H4 (cell line): ENCODE measurements at regions not wholly inside any gene's neighbourhood (a gene's known extent, or its start where the extent isn't known, plus 50 kb on each side); places are given as distances from the start of the nearest gene placed in this dataset.
"Not testable (repeated sequence)": the region's sequence is repeated elsewhere in the genome, so short reads cannot be mapped to it uniquely, and the experiment has no call there.

Experiments used
- DNase-seq: peaks from one replicate; pipeline ENCODE4 v3.0.0-alpha.2; 2015; ENCODE audit warnings: low spot score

DNA sequence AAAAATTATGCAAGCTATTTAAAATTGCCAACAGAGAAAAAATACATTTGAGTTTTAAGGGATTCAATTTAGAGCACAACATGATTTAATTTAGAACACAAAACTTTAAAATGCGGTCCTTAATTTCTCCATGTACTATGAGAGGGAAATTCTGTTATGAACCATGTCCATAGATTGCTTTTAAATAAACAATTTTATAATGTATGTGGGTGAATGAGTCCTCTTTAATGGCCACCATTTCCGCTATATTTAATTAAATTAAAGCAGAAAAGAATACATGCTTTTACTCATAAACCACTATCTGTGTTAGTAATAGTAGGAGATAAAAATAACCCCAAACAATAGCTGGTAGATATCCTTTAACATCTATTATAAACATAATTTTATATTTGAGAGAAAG is 914.6 kb downstream of the LTN1 start:
- DNase-seq, result no peak

DNA sequence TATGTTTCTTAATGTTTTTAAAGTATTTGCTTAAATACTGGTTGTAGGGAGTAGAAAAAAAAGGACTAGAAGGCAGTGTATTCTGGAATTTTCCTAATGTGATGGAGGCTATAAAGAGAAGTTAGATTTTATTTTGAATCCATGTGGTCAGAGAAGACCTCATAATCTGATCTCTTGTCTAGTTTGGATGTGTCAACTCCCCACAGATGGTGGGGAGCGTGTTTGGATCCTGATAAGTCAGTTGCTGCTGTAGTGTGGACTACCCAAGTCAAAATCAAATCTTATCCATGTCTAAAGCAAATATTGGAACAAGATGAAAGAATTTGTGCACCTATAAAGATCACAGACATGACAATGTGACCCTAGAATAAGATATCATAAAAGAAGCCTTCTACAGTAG is 918.0 kb downstream of the LTN1 start:
- DNase-seq, result no peak

DNA sequence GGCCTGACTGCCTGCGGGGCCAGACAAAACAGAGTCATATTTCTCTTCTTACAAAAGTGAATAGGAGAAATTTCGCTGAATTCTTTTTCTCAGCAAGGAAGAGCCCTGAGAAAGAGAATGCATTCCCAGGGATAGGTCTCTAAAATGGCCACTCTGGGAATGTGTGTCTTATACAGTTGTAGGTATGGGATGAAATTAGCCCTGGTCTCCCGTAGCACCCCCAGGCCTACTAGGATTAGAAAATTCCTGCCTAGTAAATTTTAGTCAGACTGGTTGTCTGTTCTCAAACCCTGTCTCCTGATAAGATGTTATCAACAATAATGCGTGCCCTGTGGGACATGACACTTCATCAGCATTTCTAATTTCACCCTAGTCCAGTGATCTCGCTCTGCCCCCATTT is 920.1 kb downstream of the LTN1 start:
- no peak for DNase-seq

DNA sequence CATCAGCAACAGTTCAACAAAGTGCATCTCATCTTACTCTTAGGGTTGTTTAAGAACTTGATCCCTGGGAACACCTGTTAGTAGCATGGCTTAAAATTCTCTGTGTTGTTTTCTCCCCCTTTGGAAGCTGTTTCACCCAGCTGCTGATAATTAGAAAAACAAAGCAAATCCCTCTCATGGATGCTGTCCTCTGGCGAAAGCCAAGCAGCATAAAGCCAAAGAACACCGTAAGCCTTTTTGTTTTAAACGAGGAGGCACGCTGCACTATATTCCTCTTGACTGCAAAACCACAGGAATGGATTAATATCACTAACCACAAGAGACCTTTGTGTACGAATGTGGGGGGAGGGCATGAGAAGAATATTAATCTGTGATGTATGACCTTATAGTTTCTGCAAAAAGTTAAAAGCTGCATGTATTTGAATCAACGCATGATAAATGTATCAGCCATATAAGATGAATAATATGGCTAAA is 923.2 kb downstream of the LTN1 start:
- DNase-seq, result no peak

DNA sequence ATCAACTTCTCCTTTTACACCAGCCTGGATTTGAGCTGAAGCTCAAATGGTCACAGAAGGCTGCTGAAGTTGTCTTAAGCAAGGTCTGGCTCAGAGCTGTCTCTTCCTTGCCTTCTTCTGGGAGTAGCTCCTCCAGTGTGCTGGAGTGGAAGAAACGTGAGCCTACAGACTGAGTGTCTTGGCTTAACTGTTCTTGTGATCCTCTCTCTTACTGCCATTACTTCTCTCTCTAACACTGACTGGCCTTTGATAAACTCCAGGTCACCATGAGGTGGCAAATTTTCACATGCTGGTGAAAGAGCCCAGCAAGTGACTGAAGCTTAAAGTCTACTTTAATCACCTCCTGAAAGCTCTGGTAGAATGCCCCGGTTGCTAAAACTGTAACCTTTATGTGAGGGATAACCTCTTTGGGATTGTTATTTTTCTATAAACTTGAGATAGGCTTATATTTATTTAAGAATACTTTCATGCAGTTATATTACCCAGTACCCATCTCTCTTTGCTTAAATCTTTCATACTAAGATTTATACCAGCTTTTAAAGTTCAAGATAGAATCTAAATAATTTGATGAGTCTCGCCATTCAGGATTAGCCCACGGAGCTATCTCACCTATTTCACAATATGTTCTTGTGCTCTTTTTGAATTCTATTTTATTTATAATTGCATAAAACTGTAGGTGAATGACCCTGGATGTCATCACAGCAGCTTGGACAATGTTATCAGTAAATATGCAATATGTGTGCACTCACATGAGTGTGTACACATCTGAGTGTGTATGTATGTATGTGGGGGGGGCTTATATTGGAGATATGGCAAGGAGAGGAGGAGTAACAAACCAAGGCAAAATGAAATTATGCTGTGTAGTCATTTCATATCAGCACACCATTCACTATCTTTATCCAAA is 924.0 kb downstream of the LTN1 start:
- DNase-seq, result no peak

DNA sequence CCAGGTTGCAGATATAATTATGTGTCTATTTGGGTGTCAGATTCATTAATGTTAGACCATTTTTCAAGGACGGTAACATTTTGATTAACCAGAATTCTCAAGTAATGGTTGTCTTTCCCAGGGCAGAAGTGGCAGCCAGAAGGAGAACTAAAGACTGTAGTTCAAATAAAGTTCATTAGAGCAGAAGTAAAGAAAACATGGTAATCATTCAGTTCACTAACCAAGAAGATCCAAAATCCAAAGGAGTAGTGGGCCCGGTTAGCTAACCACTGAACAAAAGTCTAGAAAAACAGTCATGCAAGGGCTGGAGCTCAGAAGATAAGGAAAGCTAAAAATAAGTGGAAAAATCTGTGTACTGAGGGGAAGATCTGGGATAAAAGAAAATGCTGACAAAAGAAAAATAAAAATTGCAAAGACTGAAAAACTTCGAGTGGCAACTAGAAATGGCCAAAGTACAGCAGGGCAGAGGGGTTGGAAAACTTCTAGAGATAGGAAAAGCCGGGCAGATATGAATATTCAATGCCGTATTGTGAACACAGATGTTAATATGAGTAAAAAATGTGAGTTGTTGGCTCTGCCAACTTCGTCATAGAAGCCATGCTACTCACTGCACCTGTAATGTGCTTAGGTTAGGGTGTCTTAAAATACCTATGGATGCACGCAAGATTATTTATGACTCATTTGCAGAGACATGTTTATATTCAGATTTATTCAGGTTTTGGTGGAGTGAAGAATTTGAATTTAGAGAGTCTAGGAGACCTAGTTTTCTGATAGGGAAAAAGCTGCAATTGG is 925.9 kb downstream of the LTN1 start:
- DNase-seq, result no peak

DNA sequence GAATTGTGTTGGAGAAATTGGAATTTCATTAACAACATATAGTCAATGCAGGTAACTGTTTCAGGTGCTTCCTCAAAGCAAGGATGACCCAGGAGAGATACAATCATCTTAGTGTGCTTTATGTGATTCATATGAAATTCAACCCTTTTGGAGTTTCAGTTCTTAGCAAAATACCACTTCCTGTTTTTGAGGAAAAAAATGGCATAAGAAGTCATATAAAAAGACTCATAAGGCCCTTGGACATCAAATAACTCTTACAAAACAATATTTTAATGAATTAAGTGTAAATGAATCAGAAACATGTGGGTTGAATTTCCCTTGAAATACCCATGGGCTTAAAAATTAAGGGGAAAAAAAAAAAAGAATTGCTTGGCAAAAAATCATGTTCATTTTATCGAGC is 926.6 kb downstream of the LTN1 start:
- DNase-seq, result no peak

DNA sequence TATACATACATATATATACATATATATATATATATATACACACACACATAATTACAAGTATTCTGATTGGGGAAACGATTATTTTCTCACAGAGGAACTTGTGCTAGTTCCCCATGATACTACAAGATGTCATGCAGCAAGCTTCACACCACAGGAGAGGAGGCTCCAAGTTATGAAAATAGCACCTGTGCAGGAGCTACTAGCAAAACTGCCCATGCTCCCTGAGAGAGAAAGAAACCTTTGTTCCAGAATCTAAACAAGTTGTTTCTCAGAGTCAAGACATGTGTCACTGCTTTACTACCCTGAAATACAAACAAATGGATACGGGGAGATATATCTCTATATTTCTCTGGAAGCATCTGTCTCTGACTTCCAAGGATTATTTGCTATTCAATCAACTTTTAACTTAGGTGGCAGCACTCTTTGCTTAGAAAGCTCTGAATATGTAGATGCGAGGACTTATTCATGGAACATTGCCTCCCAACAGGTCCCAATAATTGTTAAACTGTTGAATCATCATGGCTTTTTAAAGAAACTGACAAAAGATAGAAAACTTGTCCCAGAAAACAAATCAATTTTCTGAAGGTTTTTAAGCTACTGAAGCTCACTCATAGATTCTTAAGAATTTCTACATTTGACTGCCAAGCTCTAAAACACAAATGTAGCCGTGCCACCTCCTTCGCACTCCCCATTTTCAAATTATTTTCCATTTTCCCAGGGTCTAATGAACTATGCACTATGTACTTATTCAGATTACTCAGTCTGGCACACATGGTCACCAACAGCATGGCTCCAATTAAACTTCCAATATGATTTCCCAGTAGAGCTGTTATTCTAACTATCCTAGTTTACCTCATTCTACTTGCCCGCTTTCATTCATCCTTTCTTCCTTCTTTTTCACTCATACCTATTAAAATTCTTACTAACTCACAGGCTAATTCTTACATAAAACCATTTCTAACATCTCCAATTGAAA is 929.1 kb downstream of the LTN1 start:
- DNase-seq, result no peak

DNA sequence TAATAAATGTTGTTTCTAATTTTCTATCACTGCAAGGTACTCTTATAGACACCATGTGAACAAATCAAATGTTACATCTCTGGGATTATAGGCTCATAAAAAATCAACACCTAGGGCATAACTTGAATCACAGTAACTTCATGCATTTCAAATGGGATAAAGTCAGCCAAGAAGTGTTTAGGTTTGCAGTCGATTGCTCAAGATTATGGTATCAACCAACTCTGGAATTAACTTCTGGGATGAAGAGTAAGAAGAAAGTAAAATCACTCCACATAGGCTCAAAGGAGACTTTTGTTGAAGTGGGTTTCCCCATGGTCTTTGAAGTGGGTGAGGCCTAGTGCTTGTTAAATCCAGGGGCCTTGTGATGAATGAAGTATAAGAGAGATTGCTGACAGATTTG is 939.7 kb downstream of the LTN1 start:
- not testable (repeated sequence) for DNase-seq

DNA sequence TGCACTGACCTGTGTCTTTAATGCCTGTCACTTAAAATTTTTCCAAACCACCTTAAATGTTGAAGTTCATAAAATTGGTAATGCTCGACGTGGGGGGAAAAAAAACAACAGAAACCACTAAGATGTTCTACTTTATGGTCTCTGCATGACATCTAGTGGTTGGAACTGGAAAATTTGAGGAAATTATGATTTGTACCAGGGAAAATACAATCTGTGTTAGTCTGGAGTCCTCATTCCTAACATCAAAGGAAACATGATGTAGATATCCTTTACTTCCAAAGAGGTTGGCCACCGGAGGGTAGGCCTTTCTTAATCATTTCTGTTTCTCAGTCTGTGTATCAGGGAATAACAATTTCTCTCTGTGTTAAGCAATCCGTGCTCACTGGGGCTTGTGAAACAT is 941.0 kb downstream of the LTN1 start:
- peak; percentile 23 for DNase-seq

DNA sequence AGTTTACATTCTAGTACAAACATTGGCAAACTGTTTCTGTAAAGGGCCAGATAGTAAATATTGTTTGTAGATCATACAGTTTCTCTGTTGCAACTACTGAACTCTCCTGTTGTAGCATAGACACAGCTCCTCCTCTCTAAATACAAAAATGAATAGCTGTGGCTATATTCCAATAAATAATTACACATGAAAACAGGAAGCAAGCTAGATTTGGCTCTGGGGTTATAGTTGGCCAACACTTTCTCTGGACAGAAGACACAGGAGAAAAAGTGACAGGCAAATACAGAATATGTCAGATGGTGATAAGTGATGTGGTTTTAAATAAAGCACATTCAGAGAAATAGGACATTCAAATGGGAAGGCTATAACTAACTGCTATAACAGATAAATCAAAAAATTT is 957.0 kb downstream of the LTN1 start:
- DNase-seq, result not testable (repeated sequence)

DNA sequence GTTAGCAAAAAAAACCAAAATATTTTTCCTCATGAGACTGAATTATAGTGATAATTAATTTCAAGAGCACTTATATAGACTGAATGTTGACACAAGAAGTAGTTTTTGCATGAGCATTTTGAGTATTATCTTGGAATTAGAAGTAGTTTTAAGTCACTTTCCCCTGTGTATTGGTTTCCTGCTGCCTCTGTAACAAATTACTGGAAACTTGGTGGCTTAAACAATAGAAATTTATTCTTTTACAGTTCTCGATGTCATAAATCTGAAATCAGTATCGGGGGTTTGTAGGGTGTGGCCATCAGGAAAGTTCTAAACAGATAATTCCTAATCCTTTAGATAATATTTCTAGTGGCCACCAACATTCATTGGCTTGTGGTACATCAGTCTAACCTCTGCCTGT is 957.8 kb downstream of the LTN1 start:
- not testable (repeated sequence) for DNase-seq

DNA sequence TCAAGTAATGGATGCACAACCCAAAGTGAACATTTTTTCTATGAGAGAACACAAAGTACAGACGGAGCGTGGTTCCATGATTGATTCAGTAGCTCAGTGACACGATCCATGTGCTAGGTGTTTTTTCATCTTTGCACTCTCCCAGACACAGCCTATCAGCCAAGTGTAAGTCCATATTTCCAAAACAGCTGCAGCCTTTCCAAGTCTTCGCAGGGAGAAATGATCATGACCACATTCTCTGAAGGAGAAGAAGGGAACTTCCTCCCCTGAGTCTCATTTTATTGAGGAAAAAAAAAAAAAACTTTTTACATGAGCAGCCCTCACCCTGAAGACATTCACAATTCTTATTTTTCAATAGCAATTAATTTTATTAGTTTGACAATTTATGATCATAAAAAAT is 958.3 kb downstream of the LTN1 start:
- DNase-seq, result not testable (repeated sequence)

DNA sequence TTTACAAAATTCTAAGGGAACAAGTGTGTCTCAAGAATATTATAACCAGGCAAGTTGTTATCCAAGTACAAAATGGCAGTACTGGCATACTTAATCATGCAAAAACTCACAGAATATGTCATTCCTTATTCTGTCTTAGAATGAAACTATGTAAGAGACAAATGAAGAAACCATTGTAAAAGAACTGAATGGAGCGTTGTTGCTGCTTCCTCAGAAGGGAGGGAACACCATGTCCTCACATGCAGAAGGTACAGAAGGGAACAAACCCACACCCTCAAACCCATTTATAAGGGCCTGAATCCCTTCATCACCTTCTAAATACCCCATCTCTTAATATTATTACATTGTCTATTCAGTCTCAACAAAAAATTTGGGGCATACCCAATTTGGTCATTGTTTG is 960.0 kb downstream of the LTN1 start:
- DNase-seq, result not testable (repeated sequence)

DNA sequence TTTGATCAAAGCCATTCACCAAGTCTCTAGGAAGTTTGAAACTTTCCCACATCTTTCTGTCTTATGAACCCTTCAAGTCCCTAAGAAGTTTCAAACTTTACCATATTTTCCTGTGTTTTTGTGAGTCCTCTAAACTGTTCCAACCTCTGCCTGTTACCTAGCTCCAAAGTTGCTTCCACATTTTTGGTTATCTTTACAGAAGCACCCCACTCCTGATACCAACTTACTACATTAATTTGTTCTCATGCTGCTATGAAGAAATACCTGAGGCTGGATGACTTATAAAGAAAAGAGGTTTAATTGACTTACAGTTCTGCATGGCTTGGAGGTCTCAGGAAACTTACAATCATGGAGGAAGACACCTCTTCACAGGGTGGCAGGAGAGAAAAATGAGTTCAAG is 961.6 kb downstream of the LTN1 start:
- not testable (repeated sequence) for DNase-seq

DNA sequence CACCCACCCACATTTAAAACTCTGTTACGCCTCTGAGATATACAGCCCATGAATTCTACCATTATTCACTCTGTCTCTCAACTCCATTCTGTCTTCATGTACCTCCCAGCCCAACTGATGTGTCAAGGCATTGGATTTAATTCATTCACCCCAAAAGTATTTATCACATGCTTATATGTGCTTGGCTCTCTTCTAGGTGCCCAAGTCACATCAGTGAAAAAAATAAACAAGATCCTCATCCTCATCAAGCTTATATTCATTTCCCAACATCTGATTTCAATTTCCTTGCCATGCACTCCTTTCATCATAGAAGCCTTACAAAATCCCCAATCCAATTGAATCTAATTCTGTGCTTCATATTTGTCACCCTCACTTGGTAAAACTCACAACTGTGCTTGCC is 967.6 kb downstream of the LTN1 start:
- no peak for DNase-seq

DNA sequence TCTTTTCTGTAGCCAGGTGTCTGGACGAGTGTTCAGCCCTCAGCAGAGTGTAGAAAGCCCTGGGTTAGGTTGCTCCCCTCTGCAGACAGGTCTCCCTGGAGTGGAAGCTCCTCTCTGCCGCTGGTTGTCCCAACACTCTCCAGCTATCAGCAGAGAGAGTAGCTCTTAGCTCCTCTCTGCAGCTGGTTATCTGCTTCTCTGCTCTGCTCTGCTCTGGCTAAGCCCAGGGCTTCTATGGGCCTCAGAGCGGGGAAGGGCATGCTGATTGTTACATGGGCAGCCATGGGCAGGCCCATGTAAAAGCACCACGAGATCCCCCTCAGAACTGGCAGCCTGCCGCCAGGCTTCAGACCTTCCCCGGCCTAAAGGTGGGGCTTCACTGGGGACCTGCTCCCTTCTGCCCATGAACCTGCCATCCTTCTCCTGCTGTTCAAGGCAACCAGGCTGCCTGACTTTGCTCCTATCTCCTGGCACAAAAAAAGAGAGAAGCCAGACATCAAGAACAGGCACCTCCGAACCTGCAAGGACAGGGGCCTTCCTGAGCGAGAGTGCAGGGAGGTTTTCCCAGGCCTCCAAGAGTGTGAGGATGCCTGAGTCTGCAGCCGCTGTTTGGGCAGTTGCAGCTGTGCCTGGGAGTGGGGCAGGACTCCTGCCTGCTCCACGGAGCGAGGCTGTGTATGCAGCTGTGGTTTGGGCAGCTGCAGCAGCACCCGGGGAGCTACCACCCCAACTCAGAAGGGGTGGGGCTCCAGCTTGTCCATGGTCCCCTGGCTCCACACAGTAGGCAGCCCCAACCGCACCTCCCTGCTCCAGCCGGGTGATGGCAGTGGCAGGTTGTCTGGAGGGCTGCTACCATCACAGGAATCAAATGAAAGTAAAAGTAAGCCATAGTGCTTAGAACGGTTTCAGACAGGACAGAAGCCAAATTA is 973.7 kb downstream of the LTN1 start:
- DNase-seq, result peak; percentile 75

DNA sequence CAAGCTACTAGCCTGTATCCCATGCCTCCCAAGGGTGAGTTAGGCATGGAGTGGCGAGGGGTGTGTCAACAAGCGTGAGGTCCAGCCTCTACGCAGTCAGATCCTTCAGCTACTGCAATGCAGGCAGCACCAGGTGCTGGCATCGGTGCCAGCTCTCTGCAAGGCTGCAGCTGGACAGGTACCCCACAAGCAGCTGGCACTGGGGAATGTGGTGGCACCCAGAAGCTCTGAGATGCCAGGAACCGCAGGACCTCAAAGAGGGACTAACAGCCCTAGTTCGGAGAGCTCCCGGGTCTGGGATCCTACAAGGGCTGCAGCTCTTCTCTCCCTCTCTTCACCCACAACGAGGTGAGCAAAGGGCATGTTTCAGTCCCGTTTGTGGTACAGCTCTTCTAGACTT is 974.5 kb downstream of the LTN1 start:
- no peak for DNase-seq

DNA sequence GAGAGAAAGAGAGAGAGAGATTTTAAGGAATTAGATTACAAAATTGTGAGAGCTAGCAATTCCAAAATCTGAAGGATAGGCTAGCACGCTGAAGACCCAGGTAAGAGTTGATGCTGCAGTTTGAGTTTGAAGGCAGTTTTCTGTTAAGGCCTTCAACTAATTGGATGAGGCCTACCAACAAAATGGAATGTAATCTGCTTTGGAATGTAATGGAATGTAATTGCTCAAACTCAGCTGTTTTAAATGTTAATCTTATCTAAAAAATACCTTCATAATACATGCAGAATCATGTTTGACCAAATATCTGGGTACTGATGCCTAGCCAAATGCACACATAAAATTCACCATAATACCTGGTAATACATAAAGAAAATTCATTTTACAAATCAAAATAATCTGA is 976.1 kb downstream of the LTN1 start:
- no peak for DNase-seq

DNA sequence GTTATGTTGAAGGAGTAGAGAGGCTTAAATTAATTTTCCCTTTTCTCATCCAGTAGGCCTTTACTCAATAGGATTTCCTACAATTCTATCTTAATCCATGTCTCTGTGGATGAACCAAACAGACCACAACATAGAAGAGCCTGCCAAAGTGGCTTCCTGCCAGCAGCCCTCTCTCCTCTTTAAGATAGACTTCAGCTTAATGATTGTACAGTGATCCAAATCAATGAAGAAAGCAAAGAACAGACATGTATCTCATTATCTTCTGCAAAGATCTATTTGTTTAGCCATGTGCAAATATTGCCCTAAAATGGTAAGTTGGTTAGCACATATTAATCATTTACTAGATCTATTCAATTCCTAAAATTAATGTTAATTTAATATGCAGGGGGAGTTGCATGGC is 979.6 kb downstream of the LTN1 start:
- not testable (repeated sequence) for DNase-seq

DNA sequence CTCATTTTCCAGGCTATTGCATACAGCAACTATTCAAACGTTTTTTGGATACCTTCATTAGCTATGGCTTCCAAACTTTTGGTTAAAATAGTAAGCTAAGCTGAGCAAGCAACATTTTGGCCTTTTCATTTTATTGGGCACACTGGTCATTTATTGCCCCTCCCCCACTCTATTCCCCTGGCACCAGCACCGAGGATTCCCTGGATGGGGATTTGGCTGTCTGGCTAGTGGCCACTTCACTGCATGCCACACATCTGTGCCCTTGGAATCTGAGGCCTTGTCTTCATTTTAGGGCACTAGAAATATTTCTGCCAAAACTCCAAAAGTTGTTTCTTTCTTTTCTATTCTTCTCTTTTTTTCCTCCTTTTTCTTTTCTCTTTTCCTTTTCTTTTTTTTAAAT is 980.7 kb downstream of the LTN1 start:
- not testable (repeated sequence) for DNase-seq
